GM18507 (cell line): ENCODE measurements at regions not wholly inside any gene's neighbourhood (a gene's known extent, or its start where the extent isn't known, plus 50 kb on each side); places are given as distances from the start of the nearest gene placed in this dataset.

ENCODE experiments used
- DNase-seq: peaks from one replicate; pipeline ENCODE4 v3.0.0; 2011; ENCODE audit warnings: low read depth; ENCODE audit not compliant: insufficient read length; ENCODE audit errors: extremely low spot score
- FAIRE-seq: peaks from 2 replicates; lab custom pipeline; 2011; peaks lifted over from hg19 to GRCh38; lab: Jason Lieb, UNC

GRCh38 chr9:80012557-80013330, 441.0 kb downstream of the TLE4 start:
- no peak for FAIRE-seq
- no peak for DNase-seq

GRCh38 chr9:80009204-80009603, 437.4 kb downstream of the TLE4 start:
- FAIRE-seq, result no peak
- DNase-seq, result no peak

DNA sequence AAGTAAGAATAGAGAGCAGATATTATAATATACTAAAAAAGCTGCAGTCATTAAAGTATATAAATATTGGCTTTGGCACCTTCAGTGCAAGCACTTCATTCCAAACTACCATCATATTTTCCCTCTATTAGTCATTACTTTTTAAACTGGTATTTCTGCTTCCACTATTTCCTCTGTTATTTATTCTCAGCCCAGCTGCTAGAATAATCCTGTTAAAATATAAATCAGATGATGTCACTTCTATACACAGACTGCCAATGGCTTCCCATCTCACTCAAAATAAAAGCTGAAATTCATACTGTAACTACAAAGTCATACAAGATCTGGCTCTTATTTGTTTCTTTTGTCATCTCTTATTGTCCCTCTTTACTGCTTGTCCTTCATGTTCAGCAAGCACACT, 432.9 kb downstream of the TLE4 start:
- DNase-seq (no peak), FAIRE-seq (no peak)

DNA sequence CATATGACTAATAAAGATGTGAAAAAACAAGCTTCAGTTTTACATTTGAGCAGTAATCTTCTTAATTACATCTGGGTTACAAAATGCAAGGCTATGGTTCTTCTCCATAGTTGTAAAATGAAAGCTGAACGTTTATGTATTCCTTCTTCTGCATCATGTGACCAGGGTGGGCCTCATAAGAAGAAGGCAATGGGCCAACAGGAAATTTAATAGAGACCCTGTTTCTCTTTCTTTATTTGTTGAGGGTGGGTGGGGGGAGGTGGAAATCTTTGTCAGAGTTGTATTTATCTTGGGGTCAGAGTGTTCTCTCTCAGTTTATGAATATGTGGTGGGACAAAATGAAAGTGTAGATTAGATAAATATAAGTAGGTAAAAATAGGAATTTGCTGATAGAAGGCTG, 418.8 kb downstream of the TLE4 start:
- DNase-seq (no peak), FAIRE-seq (no peak)

DNA sequence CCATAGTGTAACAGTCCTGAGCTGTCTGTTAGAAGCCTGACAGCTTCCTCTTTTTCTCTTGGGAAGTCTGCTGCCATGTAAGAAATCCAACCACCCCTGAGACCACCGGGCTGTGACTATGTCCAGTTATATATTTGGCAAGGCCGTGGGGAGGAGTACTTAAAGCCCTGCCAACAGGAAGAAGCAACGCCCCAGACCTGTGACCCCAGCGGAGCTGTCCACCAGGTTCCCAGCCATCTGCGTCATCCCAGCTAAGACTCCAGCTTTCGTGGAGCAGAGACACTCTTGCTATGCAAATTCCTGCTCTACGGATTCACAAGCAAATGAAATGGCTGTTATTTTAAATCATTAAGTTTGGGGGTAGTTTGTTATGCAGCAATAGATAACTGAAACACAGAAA, 417.3 kb downstream of the TLE4 start:
- DNase-seq (no peak), FAIRE-seq (no peak)

- DNase-seq, result no peak
- no peak for FAIRE-seq
Observed at GRCh38 chr9:79988126-79988525, 416.4 kb downstream of the TLE4 start.

DNA sequence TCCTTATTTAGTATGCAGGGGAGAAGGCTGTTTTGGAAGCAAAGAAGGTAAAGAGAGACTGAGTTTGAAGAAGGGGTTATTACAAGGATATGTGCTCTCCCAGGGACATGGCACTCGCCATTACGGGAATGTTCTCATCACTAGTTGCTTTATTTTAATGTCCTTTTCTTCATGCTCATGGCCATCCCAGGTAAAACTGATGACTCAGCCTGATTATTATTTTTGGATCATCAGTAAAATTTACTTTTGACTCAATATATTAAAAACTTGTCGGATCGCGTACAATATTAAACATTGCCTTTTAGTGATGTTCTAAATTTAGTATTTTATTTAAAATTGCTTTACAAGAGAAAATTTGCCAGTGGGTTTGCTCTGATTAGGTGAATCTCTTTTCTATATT, 414.7 kb downstream of the TLE4 start:
- DNase-seq (no peak), FAIRE-seq (no peak)

GRCh38 chr9:79985772-79986171, 414.0 kb downstream of the TLE4 start:
- DNase-seq (no peak), FAIRE-seq (no peak)

GRCh38 chr9:79985264-79985663, 413.5 kb downstream of the TLE4 start:
- DNase-seq (no peak), FAIRE-seq (no peak)

GRCh38 chr9:79984429-79985067, 412.8 kb downstream of the TLE4 start:
- FAIRE-seq (no peak), DNase-seq (no peak)

DNA sequence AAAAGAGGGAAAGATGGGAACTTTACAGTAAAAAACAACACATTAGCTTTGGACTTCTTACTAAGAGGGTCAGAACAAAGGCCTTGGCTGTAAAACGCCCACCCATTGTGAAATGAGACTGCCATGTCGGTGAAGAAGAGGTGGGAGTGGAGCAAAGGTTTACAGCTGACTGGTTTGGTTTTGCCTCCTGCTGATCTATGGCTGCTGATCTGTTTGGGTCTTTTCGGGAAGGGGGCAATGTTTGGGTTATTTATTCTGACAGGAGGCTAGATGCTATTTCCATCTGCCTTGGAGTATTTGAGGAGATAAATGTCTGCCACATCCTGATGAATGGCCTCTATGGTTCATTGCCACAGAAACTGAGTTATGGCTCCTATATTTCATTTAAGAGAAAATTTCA, 408.7 kb downstream of the TLE4 start:
- DNase-seq (no peak), FAIRE-seq (no peak)

GRCh38 chr9:79977510-79978197, 405.9 kb downstream of the TLE4 start:
- no peak for DNase-seq
- no peak for FAIRE-seq

GRCh38 chr9:79977074-79977435, 405.3 kb downstream of the TLE4 start:
- DNase-seq, result no peak

DNA sequence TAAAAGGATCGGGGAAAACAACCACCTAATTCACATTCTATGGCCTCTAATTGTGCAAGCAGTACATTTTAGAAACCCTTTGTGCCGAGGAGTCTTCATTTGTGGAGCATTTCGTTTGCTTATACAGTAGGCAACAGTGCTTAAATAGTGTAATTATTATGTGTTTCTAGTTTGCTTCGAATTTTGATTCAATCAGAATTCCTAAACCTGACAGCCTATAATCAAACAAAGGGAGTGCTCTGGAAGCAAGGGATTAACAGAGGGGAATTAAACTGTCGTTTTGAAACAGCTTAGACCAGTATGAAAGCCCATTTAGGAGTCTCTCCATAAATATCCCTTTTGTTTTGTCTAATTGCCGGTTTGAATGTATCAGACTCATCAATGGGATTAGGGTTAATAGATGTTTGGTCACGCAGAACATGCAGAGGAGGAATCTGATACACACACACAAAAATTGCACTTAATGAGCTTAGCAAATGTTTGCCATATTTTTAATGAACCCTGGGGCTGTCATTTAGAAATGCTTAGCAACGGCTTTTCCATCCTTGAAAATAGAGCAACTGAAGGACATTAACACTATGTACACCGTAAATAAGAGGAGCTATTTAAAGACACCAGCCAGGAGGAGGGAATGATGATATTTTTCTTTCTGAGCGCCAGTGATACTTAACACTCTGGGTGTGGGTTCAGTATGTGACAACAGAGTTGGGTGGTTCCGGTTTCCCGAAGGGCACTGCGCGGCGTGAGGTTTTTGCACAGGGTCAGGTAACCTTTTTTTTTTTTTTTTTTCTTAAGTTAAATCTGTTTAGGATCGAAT, 404.7 kb downstream of the TLE4 start:
- DNase-seq (no peak), FAIRE-seq (no peak)

More at GRCh38 chr9:79977074-79977435, 405.3 kb downstream of the TLE4 start:
- no peak for FAIRE-seq

DNA sequence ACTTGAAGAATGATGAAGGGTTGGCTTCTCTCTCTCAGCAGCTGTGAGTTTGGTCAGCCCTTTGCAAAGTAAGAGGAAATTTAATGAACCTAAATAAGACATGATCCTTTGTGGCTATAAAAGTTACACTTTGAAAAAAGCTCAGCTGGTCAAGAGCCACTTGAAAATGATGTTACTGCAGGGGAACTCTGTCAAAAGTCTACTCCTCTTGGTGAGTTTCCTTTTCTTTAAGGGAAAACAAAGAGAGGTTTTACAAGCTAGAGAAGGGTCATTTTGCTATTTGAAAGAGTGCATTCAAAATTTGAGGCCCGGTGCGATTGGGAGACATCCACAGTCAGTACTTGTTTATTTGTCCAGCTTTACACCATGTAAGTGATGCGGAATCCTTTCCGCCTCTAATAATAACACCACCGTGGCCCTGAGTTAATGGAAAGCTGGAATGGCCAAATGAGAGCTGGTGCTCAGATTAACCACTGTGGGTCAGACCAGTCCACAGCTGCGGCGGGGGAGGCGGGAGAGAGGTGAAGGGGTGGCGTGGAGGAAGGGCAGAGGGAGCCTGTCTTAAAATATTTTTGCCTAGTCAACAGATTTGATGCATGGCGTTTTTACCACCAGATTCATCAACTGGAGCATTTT, 404.0 kb downstream of the TLE4 start:
- FAIRE-seq (no peak), DNase-seq (no peak)

GRCh38 chr9:79974806-79975422, 403.1 kb downstream of the TLE4 start:
- FAIRE-seq, result no peak
- DNase-seq, result no peak

DNA sequence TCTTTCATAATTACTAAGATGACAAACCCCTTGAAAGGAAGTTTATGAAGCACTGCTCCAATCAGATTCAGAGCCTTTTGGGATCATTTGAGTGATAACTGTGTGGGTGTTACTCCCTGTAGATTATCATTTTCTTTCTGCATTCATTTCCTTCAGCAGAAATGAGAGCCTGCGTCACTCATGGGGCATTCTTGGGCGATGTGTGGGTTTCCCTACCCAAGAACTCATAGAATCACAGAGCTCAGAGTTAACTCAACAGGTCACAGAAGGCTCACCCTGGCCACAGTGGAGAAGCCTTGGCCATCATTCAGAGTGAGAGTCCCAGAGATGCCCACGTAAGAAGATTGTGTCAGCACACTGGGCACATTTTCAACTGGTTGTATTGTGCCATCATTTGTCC, 401.9 kb downstream of the TLE4 start:
- FAIRE-seq (no peak), DNase-seq (no peak)

- FAIRE-seq (no peak), DNase-seq (no peak)
Observed at GRCh38 chr9:79970146-79970425, 398.3 kb downstream of the TLE4 start.

DNA sequence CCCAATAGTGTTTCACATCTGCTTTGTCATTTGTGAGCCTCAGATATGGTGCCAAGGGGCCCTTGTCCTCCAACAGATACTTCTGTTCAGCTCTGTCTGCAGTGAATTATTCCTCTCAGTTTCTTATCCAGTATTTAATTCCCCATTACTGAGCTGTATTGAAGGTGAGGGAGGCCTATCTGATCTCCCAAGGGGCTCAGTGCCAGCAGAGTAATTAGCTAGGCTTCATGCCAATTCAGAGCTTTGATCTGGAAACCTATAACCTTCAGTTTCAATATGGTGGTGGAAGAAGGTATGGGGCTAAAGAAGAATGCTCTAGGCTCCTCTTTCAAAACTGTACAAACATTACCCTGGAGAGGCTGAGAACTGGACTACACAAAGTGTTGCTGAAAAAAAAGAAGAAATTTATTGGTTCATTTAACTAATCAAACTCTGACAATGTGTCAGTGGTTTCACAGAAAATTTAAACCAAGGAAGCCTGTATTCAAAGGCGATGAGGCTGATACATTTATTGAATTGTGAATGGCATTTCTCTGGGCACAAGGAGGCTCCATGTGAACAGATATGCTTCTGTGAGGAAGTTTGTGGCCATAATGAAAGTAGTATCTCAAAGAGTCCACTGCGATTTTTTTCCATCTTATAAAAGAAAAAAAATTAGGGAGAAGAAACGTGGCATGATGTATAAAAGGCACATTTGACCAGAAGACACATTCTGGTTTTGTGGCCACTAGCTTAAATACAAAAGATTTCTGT, 397.8 kb downstream of the TLE4 start:
- DNase-seq, result no peak
- FAIRE-seq, result no peak
